GM04503 (cell line): ENCODE measurements at regions not wholly inside any gene's neighbourhood (a gene's known extent, or its start where the extent isn't known, plus 50 kb on each side); places are given as distances from the start of the nearest gene placed in this dataset.
"Not testable (repeated sequence)": the region's sequence is repeated elsewhere in the genome, so short reads cannot be mapped to it uniquely, and the experiment has no call there.

Experiments
- DNase-seq: peaks from one replicate; pipeline ENCODE4 v3.0.0-alpha.2; 2012; ENCODE audit warnings: low read depth

DNA sequence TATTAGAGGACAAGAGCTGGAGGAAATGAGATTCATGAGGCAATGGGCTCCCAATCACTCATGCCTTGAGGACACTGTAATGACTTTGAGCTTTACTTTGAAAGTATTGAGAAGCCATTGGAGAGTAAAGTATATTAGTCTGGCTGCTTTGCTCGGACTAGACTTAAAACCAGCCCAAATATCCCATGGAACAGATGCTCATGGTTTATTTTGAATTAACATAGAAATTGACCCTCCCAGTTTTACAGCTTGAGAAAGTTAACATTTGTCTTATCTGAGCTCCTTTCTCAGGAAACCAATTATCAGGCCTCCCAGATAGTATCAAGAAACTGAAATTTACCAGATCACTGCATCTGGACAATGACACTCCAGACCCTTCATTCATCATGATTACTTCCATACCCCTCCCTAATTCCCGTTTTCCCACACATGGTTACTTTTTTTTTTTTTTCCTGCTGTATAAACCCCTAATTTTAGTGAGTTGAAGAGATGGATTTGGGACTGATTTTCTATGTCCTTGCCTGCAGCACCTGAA lies 270.8 kb upstream of the SMIM30 start:
- no peak for DNase-seq

DNA sequence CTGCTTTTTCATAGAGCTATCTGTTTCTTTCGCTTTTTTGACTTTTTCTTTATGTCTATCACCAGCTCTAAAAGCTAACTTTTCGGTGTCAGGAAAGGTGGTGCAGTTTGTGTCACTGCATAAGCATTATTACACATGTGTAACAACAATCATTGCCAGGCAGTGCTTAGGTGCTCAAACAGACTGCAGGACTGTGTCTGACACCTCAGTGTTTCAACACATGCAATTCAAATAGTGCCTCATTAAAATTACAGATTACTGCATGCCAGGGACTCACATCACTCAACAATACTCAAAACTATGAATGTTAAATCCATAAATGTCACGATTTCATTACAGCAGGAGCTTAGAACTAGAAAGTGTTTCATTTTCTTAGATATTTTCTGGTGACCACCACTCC lies 265.3 kb upstream of the SMIM30 start:
- no peak for DNase-seq

DNA sequence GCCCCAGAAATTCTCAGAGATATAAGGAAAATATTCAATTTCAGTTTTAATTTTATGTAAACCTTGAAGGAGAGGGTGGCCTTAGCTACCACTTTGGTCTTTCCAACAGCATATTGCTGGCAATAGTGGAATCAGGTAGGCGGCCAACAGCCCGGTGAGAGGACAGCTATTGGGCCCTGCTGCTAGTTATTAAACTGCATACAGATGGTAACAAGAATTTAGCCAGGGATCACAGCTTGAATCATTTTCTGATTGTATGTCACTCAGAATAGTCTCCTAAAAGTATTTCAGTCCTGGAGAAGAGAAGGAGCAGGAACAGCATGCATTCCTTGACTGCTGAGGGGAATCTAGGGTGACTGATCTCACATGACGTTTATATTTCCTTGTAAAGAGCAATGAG lies 261.4 kb upstream of the SMIM30 start:
- no peak for DNase-seq

- no peak for DNase-seq
These were observed 256.6 kb upstream of the SMIM30 start for GRCh38 chr7:113374955-113375354.

GRCh38 chr7:113373863-113374262 lies 255.5 kb upstream of the SMIM30 start:
- DNase-seq: no peak

- DNase-seq: no peak
These were observed 253.2 kb upstream of the SMIM30 start for GRCh38 chr7:113371416-113372043.

- no peak for DNase-seq
These were observed 252.6 kb upstream of the SMIM30 start for GRCh38 chr7:113370910-113371309.

DNA sequence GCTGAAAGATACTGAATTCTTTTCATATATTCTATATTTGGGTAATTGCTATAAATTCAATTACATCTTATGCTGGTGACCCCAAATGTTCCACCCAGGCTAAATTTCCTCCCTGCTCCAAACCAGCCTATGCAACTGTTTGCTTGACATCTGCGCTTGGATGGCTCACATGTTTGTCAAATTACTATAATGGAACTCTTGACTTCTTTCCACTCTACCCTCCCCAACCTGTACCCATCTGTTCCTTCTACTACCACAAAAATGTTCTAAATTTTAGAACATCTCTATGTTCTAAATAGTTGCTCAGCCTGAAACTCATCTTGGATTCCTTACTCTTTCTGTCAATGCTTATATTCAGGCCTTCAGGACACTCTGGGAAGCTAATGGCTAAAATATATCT lies 249.9 kb upstream of the SMIM30 start:
- DNase-seq: no peak

GRCh38 chr7:113367041-113367586 lies 248.8 kb upstream of the SMIM30 start:
- DNase-seq: no peak

- no peak for DNase-seq
These were observed 247.8 kb upstream of the SMIM30 start for GRCh38 chr7:113366122-113366521.

DNA sequence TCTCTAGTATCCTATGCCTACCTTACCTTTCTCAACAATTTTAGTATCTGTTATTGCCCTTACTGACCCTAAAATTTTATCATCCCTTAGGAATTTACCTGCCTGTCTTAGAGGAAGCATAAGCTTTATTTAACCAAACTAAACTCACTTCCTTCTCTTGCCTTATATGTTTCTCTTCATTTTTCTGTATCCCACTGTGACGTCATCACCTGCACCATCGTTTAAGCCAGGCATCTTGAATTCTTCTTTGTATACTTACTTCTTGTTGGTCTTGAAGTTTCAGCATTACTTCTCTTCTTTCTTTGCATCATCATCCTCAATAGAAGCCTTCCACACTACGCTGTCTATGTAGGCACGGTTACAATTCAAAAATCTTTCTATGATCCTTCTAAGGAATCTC lies 231.0 kb upstream of the SMIM30 start:
- no peak for DNase-seq

- DNase-seq: no peak
These were observed 221.3 kb upstream of the SMIM30 start for GRCh38 chr7:113339661-113340060.

GRCh38 chr7:113338071-113338696 lies 219.8 kb upstream of the SMIM30 start:
- no peak for DNase-seq

DNA sequence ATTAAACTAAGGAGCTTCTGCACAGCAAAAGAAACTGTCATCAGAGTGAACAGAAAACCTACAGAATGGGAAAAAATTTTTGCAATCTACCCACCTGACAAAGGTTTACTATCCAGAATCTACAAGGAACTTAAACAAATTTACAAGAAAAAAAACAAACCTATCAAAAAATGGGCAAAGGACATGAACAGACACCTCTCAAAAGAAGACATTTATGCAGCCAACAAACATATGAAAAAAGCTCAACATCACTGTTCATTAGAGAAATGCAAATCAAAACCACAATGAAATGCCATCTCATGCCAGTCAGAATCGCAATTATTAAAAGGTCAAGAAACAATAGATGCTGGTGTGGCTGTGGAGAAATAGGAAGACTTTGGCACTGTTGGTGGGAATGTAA lies 218.5 kb upstream of the SMIM30 start:
- DNase-seq: not testable (repeated sequence)

DNA sequence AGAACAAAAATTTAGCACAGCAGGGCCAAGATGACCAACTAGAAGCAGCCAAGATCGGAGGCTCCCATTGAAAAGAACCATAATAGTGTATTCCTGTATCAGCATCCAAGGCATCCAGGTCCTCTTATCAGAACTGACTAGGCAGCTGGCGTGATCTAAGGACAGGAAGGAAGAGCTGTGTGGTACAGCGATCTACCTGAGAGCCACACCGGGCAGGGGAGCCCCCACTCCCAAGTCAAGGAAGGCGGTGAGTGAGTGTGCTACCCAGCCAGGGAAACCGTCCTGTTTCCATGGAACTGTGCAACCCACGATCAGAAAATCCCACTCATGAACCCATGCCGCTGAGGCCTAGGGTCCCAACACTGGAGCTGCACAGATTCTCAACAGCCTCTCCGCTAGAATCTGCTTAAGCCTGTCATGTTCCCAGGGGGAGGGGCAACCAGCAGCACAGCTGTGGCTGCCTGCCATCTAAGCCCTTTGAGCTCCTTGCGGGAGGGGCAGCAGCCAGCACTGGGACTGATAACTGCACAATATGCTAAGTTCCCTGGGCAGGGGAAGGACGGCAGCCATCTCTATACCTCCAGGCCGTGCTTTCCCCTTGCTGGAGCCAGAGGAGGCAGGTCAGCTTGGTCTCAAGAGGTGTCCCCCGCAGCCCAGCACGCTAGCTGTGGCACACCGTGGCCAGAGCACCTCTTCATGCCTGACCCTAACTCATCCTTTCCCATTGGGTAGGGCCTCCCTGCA lies 213.0 kb upstream of the SMIM30 start:
- DNase-seq: no peak

GRCh38 chr7:113321201-113321600 lies 202.8 kb upstream of the SMIM30 start:
- DNase-seq: no peak

GRCh38 chr7:113320419-113320818 lies 202.1 kb upstream of the SMIM30 start:
- DNase-seq: no peak

GRCh38 chr7:113314594-113314993 lies 196.2 kb upstream of the SMIM30 start:
- DNase-seq: no peak

GRCh38 chr7:113308399-113308798 lies 190.0 kb upstream of the SMIM30 start:
- DNase-seq: no peak

DNA sequence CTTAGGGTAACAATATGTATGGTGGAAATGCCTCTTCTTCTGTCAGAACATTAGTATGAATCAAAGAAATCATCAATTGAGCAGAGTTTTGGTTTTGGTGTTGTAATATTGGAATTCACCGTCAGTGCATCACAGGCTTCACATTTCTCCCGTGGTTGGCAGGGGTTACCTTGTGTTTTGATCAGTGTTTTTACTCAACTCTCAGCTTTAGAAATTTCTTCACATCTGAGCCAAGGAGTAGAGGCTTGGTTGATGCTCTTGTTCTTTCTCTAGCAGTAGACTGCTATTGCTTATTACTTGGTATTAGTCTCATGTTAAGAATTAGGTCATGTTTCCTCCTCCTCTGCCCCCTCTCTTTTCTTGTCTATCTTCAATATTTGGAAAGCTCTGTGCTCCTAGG lies 188.8 kb upstream of the SMIM30 start:
- no peak for DNase-seq

GRCh38 chr7:113306302-113306701 lies 187.9 kb upstream of the SMIM30 start:
- no peak for DNase-seq

DNA sequence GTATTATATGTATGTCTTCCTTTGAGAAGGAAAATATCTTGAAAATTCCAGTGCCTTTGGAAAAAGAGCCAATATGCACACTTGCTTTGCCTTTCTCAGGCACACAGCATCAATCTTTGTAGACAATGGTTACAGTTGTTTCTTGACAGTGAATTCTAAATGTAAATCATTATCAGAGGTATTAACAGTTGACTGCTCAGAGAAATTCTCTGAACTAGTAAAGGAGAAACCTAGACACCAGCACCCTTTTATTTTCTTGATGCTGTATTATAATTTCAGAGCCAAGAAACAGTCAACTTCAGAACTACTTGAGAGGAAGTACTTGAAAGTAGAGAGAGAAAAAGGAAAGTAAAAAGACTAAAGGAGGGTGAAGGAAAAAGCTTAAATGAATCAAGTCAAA lies 185.8 kb upstream of the SMIM30 start:
- DNase-seq: no peak

DNA sequence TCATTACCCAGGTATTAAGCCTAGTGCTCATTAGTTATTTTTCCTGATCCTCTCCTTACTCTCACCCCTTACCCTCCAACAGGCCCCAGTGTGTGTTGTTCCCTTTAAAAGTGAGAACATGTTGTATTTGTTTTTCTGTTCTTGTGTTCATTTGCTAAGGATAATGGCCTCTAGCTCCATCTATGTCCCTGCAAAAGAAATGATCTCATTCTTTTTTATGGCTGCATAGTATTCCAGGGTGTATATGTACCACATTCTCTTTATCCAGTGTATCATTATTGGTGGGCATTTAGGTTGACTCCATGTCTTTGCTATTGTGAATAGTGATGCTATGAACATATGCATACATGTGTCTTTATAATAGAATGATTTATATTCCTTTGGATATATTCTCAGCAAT lies 185.0 kb upstream of the SMIM30 start:
- DNase-seq: not testable (repeated sequence)
